GM19324 (cell line): ENCODE measurements at regions not wholly inside any gene's neighbourhood (a gene's known extent, or its start where the extent isn't known, plus 50 kb on each side); places are given as distances from the start of the nearest gene placed in this dataset.

ENCODE experiments used
- ATAC-seq: cut with Tn5 transposase; IDR thresholded peaks from one replicate; pipeline ENCODE4 v1.9.1; 2021; ENCODE audit warnings: mild to moderate bottlenecking, moderate library complexity; ENCODE audit not compliant: unreplicated experiment, low FRiP score

DNA sequence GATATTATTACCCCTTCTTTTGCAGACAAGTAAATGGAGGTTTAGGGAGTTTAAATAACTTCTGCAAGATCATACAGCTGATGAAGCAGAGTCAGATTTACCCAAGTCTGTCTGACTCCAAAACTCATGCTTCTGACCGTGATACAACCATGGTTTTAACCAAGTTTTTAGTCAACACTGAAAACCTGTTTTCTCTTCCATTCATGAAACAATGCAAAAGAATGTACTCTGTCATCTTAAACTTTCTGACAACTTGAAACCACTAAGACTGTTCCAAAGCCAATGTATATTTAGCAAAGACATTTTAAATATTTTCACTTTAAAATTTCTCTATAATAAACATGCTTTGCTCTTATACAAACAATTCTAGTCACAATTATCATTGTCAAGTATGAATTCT, 77.0 kb upstream of the RBMS3 start:
- no peak for ATAC-seq

DNA sequence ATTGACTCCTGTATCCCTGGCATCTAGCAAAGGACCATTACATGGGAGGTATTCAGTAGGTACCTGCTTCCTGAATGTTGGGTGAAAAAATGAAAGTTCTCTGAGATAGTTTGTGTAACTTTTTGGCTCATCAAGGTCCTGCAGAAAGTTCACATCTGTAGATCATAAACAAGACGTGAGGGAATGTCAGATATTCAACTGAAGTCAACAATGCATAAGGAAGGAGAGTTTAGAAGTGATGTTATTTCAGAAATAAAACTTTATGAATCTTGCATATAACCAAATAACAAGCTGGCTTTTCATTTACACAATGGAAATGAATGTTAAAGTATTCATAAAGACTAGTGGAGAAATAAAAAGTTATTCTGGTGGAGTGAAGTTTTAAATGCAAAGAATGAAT, 73.4 kb upstream of the RBMS3 start:
- no peak for ATAC-seq

DNA sequence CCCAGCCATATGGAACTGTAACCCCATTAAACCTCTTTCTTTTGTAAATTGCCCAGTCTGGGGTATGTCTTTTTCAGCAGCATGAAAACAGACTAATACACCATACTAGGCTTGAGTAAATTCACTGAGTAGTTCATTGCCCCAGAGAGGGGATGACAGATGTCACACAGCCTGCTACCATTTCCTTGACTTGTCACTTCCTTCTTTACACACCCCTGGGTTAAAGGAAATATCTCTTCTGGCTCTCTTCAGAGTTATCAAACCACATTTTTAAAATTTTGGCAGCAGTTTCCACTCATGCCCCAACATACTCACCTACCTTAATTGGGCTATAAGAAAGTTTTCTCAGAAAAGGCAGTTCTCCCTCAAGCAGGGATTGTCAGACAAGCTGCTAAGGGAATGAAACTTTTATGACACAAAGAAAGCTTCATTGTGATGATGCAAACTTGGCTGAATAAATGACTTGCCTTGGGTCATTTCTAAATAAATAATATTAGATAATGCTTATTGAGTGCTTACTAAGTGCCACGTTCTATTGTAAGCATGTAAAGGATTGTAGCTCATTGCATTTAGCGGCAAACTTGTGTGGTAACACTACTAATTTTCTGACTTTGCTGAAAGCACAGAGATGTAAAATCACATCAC, 68.0 kb upstream of the RBMS3 start:
- no peak for ATAC-seq

DNA sequence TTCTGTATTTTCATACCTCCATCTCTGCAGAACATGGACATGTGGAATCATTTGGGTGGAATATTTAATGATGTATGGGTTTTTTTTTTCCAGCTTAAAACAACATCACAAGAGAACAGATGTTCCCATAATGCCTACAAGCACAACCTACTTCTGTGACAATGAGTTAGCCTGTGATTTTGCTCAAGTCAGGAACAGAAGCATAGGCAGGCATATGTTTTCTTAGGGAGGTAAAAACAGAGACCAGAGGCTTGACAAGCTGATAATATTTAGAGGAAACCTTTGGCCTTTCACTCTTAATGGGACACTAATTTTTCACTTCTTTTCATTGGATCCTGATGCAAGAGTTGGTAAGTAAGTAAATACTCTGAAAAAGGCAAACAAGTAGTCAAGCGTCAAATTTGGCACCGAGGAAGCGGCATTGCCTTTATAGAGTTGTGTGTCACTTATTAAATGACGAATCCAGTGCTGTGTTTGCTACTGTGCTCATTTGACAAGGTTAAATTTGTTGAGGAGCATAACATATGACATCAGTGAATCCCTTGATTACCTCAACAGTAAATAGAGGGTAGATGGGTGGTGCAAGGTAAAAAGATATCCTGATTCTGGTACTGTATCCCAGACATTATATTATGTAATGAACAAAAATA, 66.7 kb upstream of the RBMS3 start:
- ATAC-seq = no peak

DNA sequence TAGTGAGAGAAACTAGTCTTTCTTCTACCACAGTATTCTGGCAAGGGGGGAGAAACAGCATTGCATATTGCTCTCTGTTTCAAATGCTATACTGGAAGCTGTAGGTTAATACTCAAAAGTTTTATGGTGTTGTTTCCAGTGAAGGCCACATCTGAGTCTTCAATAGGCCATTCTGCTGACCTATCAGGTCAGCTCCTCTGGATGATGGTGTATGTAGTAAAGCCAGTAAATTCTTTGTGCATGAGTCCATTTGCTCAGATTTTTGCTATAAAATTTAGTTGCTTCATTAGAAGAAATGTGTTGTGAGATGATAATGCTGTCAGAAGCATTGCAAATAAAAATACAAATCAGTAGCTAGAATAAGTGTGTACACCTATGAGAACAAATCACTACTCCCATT, 64.9 kb upstream of the RBMS3 start:
- ATAC-seq = no peak

DNA sequence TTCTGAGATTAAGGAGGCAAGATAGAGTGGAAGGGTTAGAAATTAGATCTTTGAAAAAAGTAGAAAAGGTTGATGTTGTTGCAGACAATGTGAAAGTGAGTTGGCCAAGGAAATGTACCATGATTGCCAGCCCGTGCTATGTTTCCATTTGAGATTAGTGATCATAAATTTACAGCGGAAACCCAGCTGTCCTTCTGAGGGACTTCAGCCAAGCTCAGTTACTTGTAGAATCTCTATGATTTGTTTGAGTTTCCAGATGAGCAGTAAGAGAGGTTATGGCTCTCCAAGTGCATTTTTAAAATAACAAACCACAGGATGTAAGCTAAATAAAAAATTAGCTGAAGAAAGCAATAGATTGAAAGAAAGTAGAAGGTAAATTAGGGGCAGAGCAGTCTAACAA, 54.2 kb upstream of the RBMS3 start:
- no peak for ATAC-seq

DNA sequence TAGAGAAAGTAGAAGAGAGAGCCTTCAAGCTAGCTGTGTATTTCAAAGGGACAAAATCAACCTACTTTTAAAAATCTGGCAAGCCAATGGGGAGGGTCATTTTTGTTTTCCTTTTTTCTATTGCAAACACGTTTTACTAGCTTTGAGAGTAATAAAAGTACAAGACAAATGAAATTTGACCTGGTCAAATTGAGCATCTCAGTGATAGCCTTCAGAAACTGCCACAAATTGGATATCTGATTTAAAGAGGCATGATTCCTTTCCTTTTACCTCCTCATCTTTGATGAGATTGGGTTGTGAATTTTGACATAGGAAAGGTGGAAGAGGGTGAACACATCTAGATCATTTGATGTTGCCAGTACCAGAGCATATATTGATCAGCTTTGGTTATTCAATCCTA, 53.6 kb upstream of the RBMS3 start:
- no peak for ATAC-seq
